ENCODE measurements at regions not wholly inside any gene's neighbourhood (a gene's known extent, or its start where the extent isn't known, plus 50 kb on each side); places are given as distances from the start of the nearest gene placed in this dataset.
A peak's percentile ranks its signal among the peaks of the same experiment; 100 is the strongest.

- CTCF ChIA-PET, result no interaction called here
- POLR2A ChIA-PET (ENCODE audit: low non-redundant PET), result no interaction called here
- Histone ChIP-seq H3K36me3 (ENCODE audit: insufficient read depth, low read length, poor library complexity, severe bottlenecking) (no peaks in the 10 kb centered on the region), H3K4me3 (ENCODE audit: low read depth, low read length, poor library complexity, severe bottlenecking) (no peak overlapping the region), H3K27ac (ENCODE audit: low read depth, low read length, poor library complexity, severe bottlenecking) (no peak overlapping the region), H3K27me3 (replicated peaks; ENCODE audit: insufficient read depth, low read depth, low read length, poor library complexity) (no peaks in the 10 kb centered on the region), H3K9me3 (ENCODE audit: low read depth, low read length, poor library complexity, severe bottlenecking) (no peaks in the 10 kb centered on the region), H3K4me1 (ENCODE audit: insufficient read depth, low read length, poor library complexity, severe bottlenecking) (peaks cover 9% of the 10 kb centered on the region)
- no peak for TF ChIP-seq EZH2 (IDR thresholded peaks at IDR 0.05; ENCODE audit: borderline replicate concordance, low read depth, low read length, poor library complexity, severe bottlenecking)
- no peak for TF ChIP-seq CTCF (conservative IDR thresholded peaks at IDR 0.05; ENCODE audit: low read depth, low read length)
- intact Hi-C loops (cut with micrococcal nuclease; ENCODE audit: unreplicated experiment), result no loop called here
- BruUV-seq (replicated peaks), result no TSS peak
- DNase-seq (ENCODE audit: low spot score), result no peak
These were observed 423.9 kb upstream of the CHORDC1 start for GRCh38 chr11:90646706-90647105.

GRCh38 chr11:90646266-90646665 is 423.4 kb upstream of the CHORDC1 start:
- no peak overlapping the region for H3K4me3 ChIP-seq (ENCODE audit: low read depth, low read length, poor library complexity, severe bottlenecking)
- intact Hi-C loops (cut with micrococcal nuclease; ENCODE audit: unreplicated experiment), result no loop called here
- no peak overlapping the region for H3K27ac ChIP-seq (ENCODE audit: low read depth, low read length, poor library complexity, severe bottlenecking)
- H3K4me1 ChIP-seq (ENCODE audit: insufficient read depth, low read length, poor library complexity, severe bottlenecking), result peaks cover 9% of the 10 kb centered on the region
- POLR2A ChIA-PET (ENCODE audit: low non-redundant PET), result no interaction called here
- H3K27me3 ChIP-seq (replicated peaks; ENCODE audit: insufficient read depth, low read depth, low read length, poor library complexity), result no peaks in the 10 kb centered on the region
- DNase-seq (ENCODE audit: low spot score), result no peak
- CTCF ChIA-PET, result no interaction called here
- no peak for TF ChIP-seq EZH2 (IDR thresholded peaks at IDR 0.05; ENCODE audit: borderline replicate concordance, low read depth, low read length, poor library complexity, severe bottlenecking)
- TF ChIP-seq CTCF (conservative IDR thresholded peaks at IDR 0.05; ENCODE audit: low read depth, low read length), result no peak
- BruUV-seq (replicated peaks), result no TSS peak
- H3K36me3 ChIP-seq (ENCODE audit: insufficient read depth, low read length, poor library complexity, severe bottlenecking), result no peaks in the 10 kb centered on the region
- no peaks in the 10 kb centered on the region for H3K9me3 ChIP-seq (ENCODE audit: low read depth, low read length, poor library complexity, severe bottlenecking)

- Histone ChIP-seq H3K27me3 (replicated peaks; ENCODE audit: insufficient read depth, low read depth, low read length, poor library complexity) (no peaks in the 10 kb centered on the region), H3K9me3 (ENCODE audit: low read depth, low read length, poor library complexity, severe bottlenecking) (no peaks in the 10 kb centered on the region), H3K4me3 (ENCODE audit: low read depth, low read length, poor library complexity, severe bottlenecking) (no peak overlapping the region), H3K27ac (ENCODE audit: low read depth, low read length, poor library complexity, severe bottlenecking) (no peak overlapping the region), H3K36me3 (ENCODE audit: insufficient read depth, low read length, poor library complexity, severe bottlenecking) (no peaks in the 10 kb centered on the region), H3K4me1 (ENCODE audit: insufficient read depth, low read length, poor library complexity, severe bottlenecking) (peaks cover 12% of the 10 kb centered on the region)
- POLR2A ChIA-PET (ENCODE audit: low non-redundant PET), result no interaction called here
- TF ChIP-seq EZH2 (IDR thresholded peaks at IDR 0.05; ENCODE audit: borderline replicate concordance, low read depth, low read length, poor library complexity, severe bottlenecking) (no peak), CTCF (conservative IDR thresholded peaks at IDR 0.05; ENCODE audit: low read depth, low read length) (peak; percentile 66)
- CTCF ChIA-PET, result interaction anchor here (0.6 kb wide), 1 partner anchor 142 kb away, joined by 4 read pairs; no protein-coding TSS in a partner anchor
- DNase-seq (ENCODE audit: low spot score), result peak; percentile 58
- intact Hi-C loops (cut with micrococcal nuclease; ENCODE audit: unreplicated experiment), result no loop called here
- no TSS peak for BruUV-seq (replicated peaks)
These were observed 416.7 kb upstream of the CHORDC1 start for GRCh38 chr11:90639461-90639993.
